NB4 (cell line): ENCODE measurements at regions not wholly inside any gene's neighbourhood (a gene's known extent, or its start where the extent isn't known, plus 50 kb on each side); places are given as distances from the start of the nearest gene placed in this dataset.

Experiments
- DNase-seq: peaks from one replicate; pipeline ENCODE4 v3.0.0; 2010; ENCODE audit warnings: low read depth
- H3K4me3 ChIP-seq: one replicate; pipeline ENCODE4 v1.5.1; 2011; ENCODE audit warnings: mild to moderate bottlenecking, low read depth, low read length, moderate library complexity
- CTCF ChIP-seq: IDR thresholded peaks from one replicate; pipeline ENCODE4 v1.5.1; 2012; ENCODE audit warnings: low read depth, low read length
- MAX ChIP-seq: IDR thresholded peaks from 2 replicates; pipeline ENCODE4 v1.6.1; 2011; ENCODE audit warnings: low read depth, low read length
- MYC ChIP-seq: IDR thresholded peaks from 2 replicates; pipeline ENCODE4 v1.6.1; 2011; ENCODE audit warnings: low read depth, low read length
- POLR2A ChIP-seq: IDR thresholded peaks from 2 replicates; pipeline ENCODE4 v1.6.1; 2011; ENCODE audit warnings: mild to moderate bottlenecking; ENCODE audit not compliant: insufficient read length; ENCODE audit errors: extremely low read depth

GRCh38 chr5:67679184-67679841, 482.7 kb upstream of the CD180 start:
- no peak for DNase-seq
- no peak overlapping the region for H3K4me3 ChIP-seq

GRCh38 chr5:67678594-67678993, 482.0 kb upstream of the CD180 start:
- DNase-seq = no peak
- TF ChIP-seq CTCF (no peak), MAX (no peak), POLR2A (no peak), MYC (no peak)
- H3K4me3 ChIP-seq = no peak overlapping the region

More at GRCh38 chr5:67679184-67679841, 482.7 kb upstream of the CD180 start:
- TF ChIP-seq MYC (no peak), POLR2A (no peak), MAX (no peak), CTCF (no peak)

- TF ChIP-seq MAX (no peak), POLR2A (no peak), MYC (no peak), CTCF (no peak)
- H3K4me3 ChIP-seq = no peak overlapping the region
- no peak for DNase-seq
Observed at GRCh38 chr5:67677422-67677970, 480.9 kb upstream of the CD180 start.

- TF ChIP-seq MAX (no peak), POLR2A (no peak), CTCF (no peak), MYC (no peak)
- no peak overlapping the region for H3K4me3 ChIP-seq
- DNase-seq = no peak
Observed at GRCh38 chr5:67676863-67677262, 480.3 kb upstream of the CD180 start.

- H3K4me3 ChIP-seq = no peak overlapping the region
- no peak for TF ChIP-seq MAX
- TF ChIP-seq POLR2A = no peak
- TF ChIP-seq CTCF = no peak
- no peak for TF ChIP-seq MYC
- DNase-seq = no peak
Observed at GRCh38 chr5:67674159-67674655, 477.6 kb upstream of the CD180 start.
